ENCODE measurements at regions not wholly inside any gene's neighbourhood (a gene's known extent, or its start where the extent isn't known, plus 50 kb on each side); places are given as distances from the start of the nearest gene placed in this dataset.
"Not testable (repeated sequence)": the region's sequence is repeated elsewhere in the genome, so short reads cannot be mapped to it uniquely, and the experiment has no call there.

GRCh38 chr11:31959716-31960115 is 131.2 kb upstream of the RCN1 start:
- no peak for DNase-seq (ENCODE audit: low read depth in 4 of 4, low spot score in 3 of 4)

GRCh38 chr11:31958076-31958735 is 132.7 kb upstream of the RCN1 start:
- DNase-seq (ENCODE audit: low read depth in 4 of 4, low spot score in 3 of 4): peak in 2 of 4 donors; percentile 7 to 17

- DNase-seq (ENCODE audit: low read depth in 4 of 4, low spot score in 3 of 4): no peak
Observed at GRCh38 chr11:31957674-31958073, 133.2 kb upstream of the RCN1 start.

GRCh38 chr11:31956310-31956709 is 134.6 kb upstream of the RCN1 start:
- DNase-seq (ENCODE audit: low read depth in 4 of 4, low spot score in 3 of 4): no peak

GRCh38 chr11:31955838-31956237 is 135.0 kb upstream of the RCN1 start:
- no peak for DNase-seq (ENCODE audit: low read depth in 4 of 4, low spot score in 3 of 4)

- DNase-seq (ENCODE audit: low read depth in 4 of 4, low spot score in 3 of 4): no peak
Observed at GRCh38 chr11:31953803-31954327, 137.0 kb upstream of the RCN1 start.

- DNase-seq (ENCODE audit: low read depth in 4 of 4, low spot score in 3 of 4): not testable (repeated sequence)
Observed at GRCh38 chr11:31949733-31950200, 138.6 kb upstream of the PAX6 start.

- no peak for DNase-seq (ENCODE audit: low read depth in 4 of 4, low spot score in 3 of 4)
Observed at GRCh38 chr11:31947051-31947450, 135.9 kb upstream of the PAX6 start.

- no peak for DNase-seq (ENCODE audit: low read depth in 4 of 4, low spot score in 3 of 4)
Observed at GRCh38 chr11:31943056-31943780, 132.1 kb upstream of the PAX6 start.

GRCh38 chr11:31940371-31941037 is 129.4 kb upstream of the PAX6 start:
- DNase-seq (ENCODE audit: low read depth in 4 of 4, low spot score in 3 of 4): no peak

- DNase-seq (ENCODE audit: low read depth in 4 of 4, low spot score in 3 of 4): no peak
Observed at GRCh38 chr11:31939004-31939403, 127.9 kb upstream of the PAX6 start.

GRCh38 chr11:31936312-31936711 is 125.2 kb upstream of the PAX6 start:
- DNase-seq (ENCODE audit: low read depth in 4 of 4, low spot score in 3 of 4): no peak

GRCh38 chr11:31932879-31933278 is 121.8 kb upstream of the PAX6 start:
- DNase-seq (ENCODE audit: low read depth in 4 of 4, low spot score in 3 of 4): no peak

- DNase-seq (ENCODE audit: low read depth in 4 of 4, low spot score in 3 of 4): no peak
Observed at GRCh38 chr11:31927982-31928381, 116.9 kb upstream of the PAX6 start.

GRCh38 chr11:31926816-31927528 is 115.8 kb upstream of the PAX6 start:
- DNase-seq (ENCODE audit: low read depth in 4 of 4, low spot score in 3 of 4): no peak

- DNase-seq (ENCODE audit: low read depth in 4 of 4, low spot score in 3 of 4): no peak
Observed at GRCh38 chr11:31926106-31926505, 115.0 kb upstream of the PAX6 start.

- no peak for DNase-seq (ENCODE audit: low read depth in 4 of 4, low spot score in 3 of 4)
Observed at GRCh38 chr11:31922450-31922849, 111.3 kb upstream of the PAX6 start.

- DNase-seq (ENCODE audit: low read depth in 4 of 4, low spot score in 3 of 4): no peak
Observed at GRCh38 chr11:31921081-31921480, 110.0 kb upstream of the PAX6 start.

- DNase-seq (ENCODE audit: low read depth in 4 of 4, low spot score in 3 of 4): no peak
Observed at GRCh38 chr11:31919175-31919574, 108.1 kb upstream of the PAX6 start.

GRCh38 chr11:31915867-31916266 is 104.7 kb upstream of the PAX6 start:
- DNase-seq (ENCODE audit: low read depth in 4 of 4, low spot score in 3 of 4): no peak

GRCh38 chr11:31913985-31914384 is 102.9 kb upstream of the PAX6 start:
- no peak for DNase-seq (ENCODE audit: low read depth in 4 of 4, low spot score in 3 of 4)

All from left renal pelvis (tissue), 4 donors.